ENCODE measurements at regions not wholly inside any gene's neighbourhood (a gene's known extent, or its start where the extent isn't known, plus 50 kb on each side); places are given as distances from the start of the nearest gene placed in this dataset.

DNA sequence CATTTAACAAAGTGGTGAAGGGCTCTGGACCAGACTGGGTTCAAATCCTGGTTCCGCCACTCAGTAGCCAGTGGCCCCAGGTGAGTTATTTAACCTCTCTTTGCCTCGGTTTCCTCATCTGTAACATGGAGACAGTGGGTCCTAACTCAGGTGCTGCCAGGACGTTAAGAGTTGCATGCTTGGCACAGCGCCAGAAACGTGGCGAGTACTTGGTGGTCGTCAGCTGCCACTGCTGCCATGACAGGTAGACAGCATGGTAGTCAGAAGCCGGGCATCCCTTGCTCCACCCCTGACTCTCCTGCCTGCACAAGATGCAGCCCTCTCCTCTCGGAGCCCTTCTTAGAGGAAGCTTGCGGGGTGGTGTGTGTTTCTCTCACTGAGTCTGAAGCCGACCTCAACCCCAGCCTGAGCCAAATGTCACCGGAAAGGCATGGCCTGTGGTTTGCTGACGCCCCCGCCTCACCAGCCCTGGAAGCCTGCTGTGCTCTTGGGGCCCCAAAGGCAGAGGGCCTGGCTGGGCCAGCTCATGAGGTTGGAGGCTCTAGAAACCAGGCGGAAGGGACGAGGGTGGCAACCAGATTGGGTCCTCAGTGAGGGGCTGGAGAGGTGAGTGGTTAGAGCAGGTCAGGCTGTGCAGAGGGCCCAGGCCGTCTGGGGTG, 160.8 kb upstream of the TLE3 start:
- Histone ChIP-seq H3K27me3 (ENCODE audit: control insufficient read depth in 2 of 2, insufficient read depth in 2 of 2, low read length in 2 of 2) (peaks cover 14 to 36% of the 10 kb centered on the region in 2 experiments), H2AFZ (ENCODE audit: low read depth, low read length) (peak overlapping the region; percentile 32), H3K36me3 (ENCODE audit: control insufficient read depth, insufficient read depth, low read length) (no peaks in the 10 kb centered on the region), H3K79me2 (ENCODE audit: control insufficient read depth, insufficient read depth, low read length) (no peaks in the 10 kb centered on the region), H3K4me1 (replicated peaks in 1 of 2; ENCODE audit: control insufficient read depth in 2 of 2, insufficient read depth in 2 of 2, low read length in 2 of 2) (peaks cover 5 to 8% of the 10 kb centered on the region in 2 experiments; a peak in 3 of 5 replicates), H4K20me1 (replicated peaks; ENCODE audit: control insufficient read depth, insufficient read depth, low read length) (peaks cover 6% of the 10 kb centered on the region; the same call in 1 of the 2 replicates), H3K27ac (ENCODE audit: extremely low read depth, low read depth, low read length) (no peak overlapping the region), H3K9me1 (ENCODE audit: control insufficient read depth, insufficient read depth, low read length) (no peaks in the 10 kb centered on the region), H3K9me3 (replicated peaks; ENCODE audit: control insufficient read depth, insufficient read depth, low read depth, low read length) (no peaks in the 10 kb centered on the region), H3K4me2 (ENCODE audit: insufficient read depth, low read length) (peak overlapping the region; percentile 60; the same call in 1 of the 2 replicates), H3K4me3 (no peak overlapping the region), H3K9ac (ENCODE audit: insufficient read depth in 1 of 2, low read depth in 2 of 2, low read length in 2 of 2) (0 out of 4 replicates have a peak overlapping the region, but pooled peaks of 1 of the 2 experiments have one; percentile 6)
- 6% methylated on average over 16 of the region's 17 CpGs for WGBS (ENCODE audit: insufficient coverage, low coverage, missing lambda C conversion rate)
- in situ Hi-C loops (cut with MboI) = no loop called here
- TF ChIP-seq GMEB1 (CRISPR knock-in tag; IDR thresholded peaks at IDR 0.05) (no peak), NFIC (IDR thresholded peaks at IDR 0.05) (peak; percentile 96), MAFF (IDR thresholded peaks at IDR 0.05; ENCODE audit: low read length) (no peak), NFIX (CRISPR knock-in tag; IDR thresholded peaks at IDR 0.05; ENCODE audit: low read depth) (peak; percentile 83), EGR1 (conservative IDR thresholded peaks at IDR 0.05) (peak; percentile 41)
- POLR2A ChIA-PET = interaction anchor here (1.1 to 2.0 kb wide), 2 partner anchors 10 to 15 kb away, joined by 3 to 6 read pairs; no protein-coding TSS in a partner anchor
- DNase-seq (ENCODE audit: extremely low read depth in 1 of 4, low spot score in 3 of 4) = peak in 1 of 4 experiments; percentile 15
- ATAC-seq = peak; percentile 26; the same call in 2 of the 3 replicates
- CTCF ChIA-PET (ENCODE audit: low intra/inter-chr PET ratio) = no interaction called here
- intact Hi-C loops (cut with micrococcal nuclease) = no loop called here
- BruUV-seq (replicated peaks) = no TSS peak
- FAIRE-seq = no peak
